ENCODE measurements at regions not wholly inside any gene's neighbourhood (a gene's known extent, or its start where the extent isn't known, plus 50 kb on each side); places are given as distances from the start of the nearest gene placed in this dataset.

DNA sequence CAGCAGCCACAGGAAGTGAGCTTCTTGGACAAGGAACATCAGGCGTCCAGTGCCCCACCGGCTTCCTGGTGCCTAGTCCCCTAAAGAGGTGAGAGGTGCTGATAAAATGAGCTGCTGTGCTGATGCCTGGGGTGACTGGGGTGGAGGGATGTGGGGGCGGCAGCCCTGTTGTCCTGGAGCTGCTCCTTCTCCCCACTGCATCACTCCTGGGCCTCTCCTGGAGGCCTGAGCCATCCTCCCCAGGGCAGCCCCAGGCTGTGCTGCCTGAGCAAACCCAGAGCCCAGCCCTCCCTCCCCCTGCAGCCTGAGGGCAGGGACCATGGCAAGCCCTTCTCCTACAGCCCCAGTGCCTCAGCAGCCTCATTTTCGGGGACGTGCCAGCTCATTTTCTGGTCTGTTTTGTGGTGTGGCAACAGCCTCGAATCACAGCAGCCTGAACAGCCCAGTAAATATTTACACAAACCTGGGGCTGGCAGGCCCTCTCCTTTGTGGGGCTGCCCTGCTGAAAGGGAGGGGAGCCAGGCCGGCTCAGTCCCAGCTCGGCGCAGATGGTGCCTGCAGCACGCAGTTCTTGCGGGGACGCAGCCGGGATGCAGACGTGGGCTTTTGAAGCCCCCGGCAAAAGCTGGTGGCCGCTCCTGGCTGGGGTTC, 259.9 kb downstream of the DLL1 start:
- peaks cover 0 to 13% (median 6%) of the 10 kb centered on the region in 4 experiments; a peak in 5 of 7 replicates for H3K4me1 ChIP-seq (replicated peaks in 1 of 4; ENCODE audit: control insufficient read depth in 3 of 4, insufficient read depth in 4 of 4, low read length in 3 of 4)
- H3K56ac ChIP-seq (replicated peaks; ENCODE audit: insufficient read length, low read depth, low read length): no peak overlapping the region
- H3K9ac ChIP-seq (replicated peaks in 1 of 4; ENCODE audit: extremely low read depth in 1 of 4, low read depth in 3 of 4, low read length in 3 of 4): no peak overlapping the region
- H3K23ac ChIP-seq (ENCODE audit: insufficient read length): no peak overlapping the region
- H2AK5ac ChIP-seq (ENCODE audit: low read depth, low read length): no peak overlapping the region
- H3K14ac ChIP-seq (ENCODE audit: insufficient read length): no peak overlapping the region
- TF ChIP-seq CTBP2 (IDR thresholded peaks at IDR 0.05; ENCODE audit: borderline replicate concordance, insufficient read depth, insufficient read length, low read length) (no peak), CBX8 (IDR thresholded peaks at IDR 0.05; ENCODE audit: borderline replicate concordance, low read depth, low read length) (no peak), GTF2F1 (IDR thresholded peaks at IDR 0.05; ENCODE audit: borderline replicate concordance, low read depth, low read length) (no peak), PHF8 (conservative IDR thresholded peaks at IDR 0.05; ENCODE audit: low read depth, low read length) (no peak), SP4 (IDR thresholded peaks at IDR 0.05; ENCODE audit: low read length) (no peak), TEAD4 (IDR thresholded peaks at IDR 0.05; ENCODE audit: low read depth, low read length) (no peak)
- TF ChIP-seq, protein P1, sequence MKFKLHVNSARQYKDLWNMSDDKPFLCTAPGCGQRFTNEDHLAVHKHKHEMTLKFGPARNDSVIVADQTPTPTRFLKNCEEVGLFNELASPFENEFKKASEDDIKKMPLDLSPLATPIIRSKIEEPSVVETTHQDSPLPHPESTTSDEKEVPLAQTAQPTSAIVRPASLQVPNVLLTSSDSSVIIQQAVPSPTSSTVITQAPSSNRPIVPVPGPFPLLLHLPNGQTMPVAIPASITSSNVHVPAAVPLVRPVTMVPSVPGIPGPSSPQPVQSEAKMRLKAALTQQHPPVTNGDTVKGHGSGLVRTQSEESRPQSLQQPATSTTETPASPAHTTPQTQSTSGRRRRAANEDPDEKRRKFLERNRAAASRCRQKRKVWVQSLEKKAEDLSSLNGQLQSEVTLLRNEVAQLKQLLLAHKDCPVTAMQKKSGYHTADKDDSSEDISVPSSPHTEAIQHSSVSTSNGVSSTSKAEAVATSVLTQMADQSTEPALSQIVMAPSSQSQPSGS (IDR thresholded peaks at IDR 0.05; ENCODE audit: low read length): no peak
- no peaks in the 10 kb centered on the region for H3K36me3 ChIP-seq (ENCODE audit: control insufficient read depth in 2 of 4, insufficient read depth in 4 of 4, low read length in 3 of 4)
- no peaks in the 10 kb centered on the region for H3K79me1 ChIP-seq (ENCODE audit: low read depth, low read length)
- no peak overlapping the region for H3K4me2 ChIP-seq (ENCODE audit: insufficient read depth in 1 of 2, low read depth in 2 of 2, low read length in 2 of 2)
- no peak overlapping the region; the same call in 1 of the 2 replicates for H4K8ac ChIP-seq (ENCODE audit: extremely low read depth, insufficient read depth, low read length)
- no peak overlapping the region; the same call in 1 of the 2 replicates for H3K18ac ChIP-seq (ENCODE audit: extremely low read depth, low read length)
- H3K79me2 ChIP-seq (ENCODE audit: control insufficient read depth in 1 of 2, insufficient read depth in 2 of 2, low read length in 2 of 2): no peaks in the 10 kb centered on the region
- ChIA-PET CTCF (ENCODE audit: partially characterized antibody) (interaction anchor here (0.7 to 1.0 kb wide), 2 partner anchors 39 to 113 kb away, joined by 3 read pairs; no protein-coding TSS in a partner anchor), POLR2A (ENCODE audit: partially characterized antibody) (no interaction called here)
- no peak overlapping the region for H2BK15ac ChIP-seq (ENCODE audit: low read length)
- no peak overlapping the region for H2BK5ac ChIP-seq (ENCODE audit: low read depth, low read length)
- no peak overlapping the region for H3K4ac ChIP-seq (replicated peaks; ENCODE audit: insufficient read length, low read depth, low read length)
- H4K91ac ChIP-seq (replicated peaks; ENCODE audit: insufficient read length, low read length): peak overlapping the region; percentile 67
- WGBS, 2 experiments (ENCODE audit: extremely low coverage in 1 of 2, insufficient coverage in 1 of 2, insufficient read length in 1 of 2, insufficient replicate concordance in 2 of 2, low coverage in 1 of 2, low lambda C conversion rate in 2 of 2, missing lambda C conversion rate in 1 of 2): 87% methylated on average over 16 of the region's 16 CpGs; no CpG with 5 or more reads in 1 of the 2 experiments
- H3K23me2 ChIP-seq (ENCODE audit: low read depth, low read length): no peaks in the 10 kb centered on the region
- H2BK20ac ChIP-seq (ENCODE audit: low read length): no peak overlapping the region
- DNase-seq (ENCODE audit: low read depth in 1 of 2, low spot score in 2 of 2): no peak
- H2AFZ ChIP-seq (ENCODE audit: low read length): no peak overlapping the region
- H4K5ac ChIP-seq (ENCODE audit: insufficient read length, low read depth, low read length): no peak overlapping the region
- no peaks in the 10 kb centered on the region for H4K20me1 ChIP-seq (replicated peaks in 1 of 2; ENCODE audit: control insufficient read depth in 1 of 2, insufficient read depth in 2 of 2, low read length in 2 of 2)
- peaks cover 0 to 6% of the 10 kb centered on the region in 2 experiments; a peak in 2 of 4 replicates for H3K9me3 ChIP-seq (ENCODE audit: insufficient read depth in 2 of 2, low read depth in 1 of 2, low read length in 1 of 2)
- no peak overlapping the region for H3K4me3 ChIP-seq (ENCODE audit: extremely low read depth in 1 of 4, insufficient read depth in 2 of 4, low read depth in 3 of 4, low read length in 4 of 4)
- H3K27ac ChIP-seq (ENCODE audit: low read depth, low read length): no peak overlapping the region
- FAIRE-seq: no peak
- H3K27me3 ChIP-seq (replicated peaks in 1 of 4; ENCODE audit: control insufficient read depth in 3 of 4, extremely low read depth in 1 of 4, insufficient read depth in 3 of 4, low read length in 3 of 4): no peaks in the 10 kb centered on the region; a peak in 1 of 7 replicates
- no peak overlapping the region for H2BK120ac ChIP-seq (replicated peaks; ENCODE audit: low read depth, low read length)
- H2BK12ac ChIP-seq (ENCODE audit: low read depth, low read length): 0 out of 2 replicates have a peak overlapping the region, but pooled peaks have one; percentile 27

All from H1 (cell line).